HEK293 (cell line): ENCODE measurements at regions not wholly inside any gene's neighbourhood (a gene's known extent, or its start where the extent isn't known, plus 50 kb on each side); places are given as distances from the start of the nearest gene placed in this dataset.

ENCODE experiments used
- CTCF ChIA-PET: fragments of 350-600 bp; formaldehyde crosslinking; extraction: SDS; loops from one replicate; lab custom pipeline; 2021; ENCODE audit warnings: antibody characterized with exemption; lab: Yijun Ruan, JAX
- POLR2A ChIA-PET: fragments of 300-600 bp; formaldehyde crosslinking; extraction: SDS; loops from one replicate; lab custom pipeline; 2020; ENCODE audit warnings: antibody characterized with exemption, inconsistent platforms; lab: Yijun Ruan, JAX
- H3K27ac ChIP-seq: fragments of 200-500 bp; sonication (Bioruptor generic); 2 replicates; pipeline ENCODE4 v1.5.1; 2014; ENCODE audit warnings: low read depth, low read length, control low read depth, inconsistent platforms; ENCODE audit errors: extremely low read depth
- H3K36me3 ChIP-seq, 2 experiments: fragments of 200-500 bp in 1 of 2; sonication (Bioruptor generic) in 1 of 2; 1 replicate in 1 of 2; 2 replicates in 1 of 2; pipeline ENCODE4 v1.5.1; 2014 to 2017; ENCODE audit warnings: inconsistent platforms in 2 of 2, low read length in 2 of 2; ENCODE audit not compliant: control insufficient read depth in 2 of 2, insufficient read depth in 1 of 2
- H3K4me1 ChIP-seq: fragments of 200-500 bp; sonication (Bioruptor generic); 2 replicates; pipeline ENCODE4 v1.5.1; 2014; ENCODE audit warnings: mild to moderate bottlenecking, low read length, inconsistent platforms; ENCODE audit not compliant: control insufficient read depth, insufficient read depth
- H3K4me3 ChIP-seq: 2 replicates; pipeline ENCODE4 v1.5.1; 2011; ENCODE audit warnings: low read depth, mild to moderate bottlenecking, control low read depth, low read length, moderate library complexity
- H3K9me3 ChIP-seq: fragments of 200-500 bp; sonication (Bioruptor generic); 2 replicates; pipeline ENCODE4 v1.5.1; 2014; ENCODE audit warnings: low read depth, low read length, inconsistent platforms; ENCODE audit not compliant: control insufficient read depth, insufficient read depth
- BCL11B ChIP-seq: fragments of 450-650 bp; formaldehyde crosslinking; IDR thresholded peaks from 2 replicates; pipeline ENCODE4 v1.5.1; 2016; ENCODE audit warnings: low read depth, missing biosample characterization, missing genetic modification characterization
- GLI4 ChIP-seq: fragments of 450-650 bp; formaldehyde crosslinking; IDR thresholded peaks from 2 replicates; pipeline ENCODE4 v1.5.1; 2016; ENCODE audit warnings: missing biosample characterization, missing genetic modification characterization
- KLF1 ChIP-seq: fragments of 450-650 bp; formaldehyde crosslinking; IDR thresholded peaks from 2 replicates; pipeline ENCODE4 v1.5.1; 2016; ENCODE audit warnings: missing biosample characterization, missing genetic modification characterization
- MEIS1 ChIP-seq: sonication (generic); formaldehyde crosslinking; IDR thresholded peaks from 2 replicates; pipeline ENCODE4 v1.8.1; 2022; ENCODE audit warnings: missing genetic modification reagents, mild to moderate bottlenecking, borderline replicate concordance
- OVOL3 ChIP-seq: fragments of 450-650 bp; formaldehyde crosslinking; IDR thresholded peaks from 2 replicates; pipeline ENCODE4 v1.5.1; 2016; ENCODE audit warnings: missing biosample characterization, missing genetic modification characterization
- PRDM1 ChIP-seq: fragments of 450-650 bp; formaldehyde crosslinking; IDR thresholded peaks from 2 replicates; pipeline ENCODE4; 2016; ENCODE audit warnings: missing biosample characterization, missing genetic modification characterization
- SP2 ChIP-seq: fragments of 450-650 bp; formaldehyde crosslinking; IDR thresholded peaks from 2 replicates; pipeline ENCODE4 v1.5.1; 2016; ENCODE audit warnings: missing biosample characterization, missing genetic modification characterization
- TCF7L2 ChIP-seq: IDR thresholded peaks from 2 replicates; pipeline ENCODE4 v1.6.1; 2011; ENCODE audit warnings: low read depth, mild to moderate bottlenecking, inconsistent platforms, low read length, moderate library complexity, borderline replicate concordance
- ZBTB1 ChIP-seq: fragments of 450-650 bp; formaldehyde crosslinking; IDR thresholded peaks from 2 replicates; pipeline ENCODE4 v1.5.1; 2016; ENCODE audit warnings: missing biosample characterization, missing genetic modification characterization
- ZBTB20 ChIP-seq: fragments of 450-650 bp; formaldehyde crosslinking; IDR thresholded peaks from 2 replicates; pipeline ENCODE4 v1.5.1; 2016; ENCODE audit warnings: missing biosample characterization, missing genetic modification characterization
- ZBTB21 ChIP-seq: fragments of 450-650 bp; formaldehyde crosslinking; IDR thresholded peaks from 2 replicates; pipeline ENCODE4 v1.5.1; 2017; ENCODE audit warnings: missing biosample characterization, missing genetic modification characterization
- ZIC2 ChIP-seq: fragments of 450-650 bp; formaldehyde crosslinking; IDR thresholded peaks from 2 replicates; pipeline ENCODE4 v1.5.1; 2016; ENCODE audit warnings: missing biosample characterization, missing genetic modification characterization
- ZNF157 ChIP-seq: fragments of 450-650 bp; formaldehyde crosslinking; IDR thresholded peaks from 2 replicates; pipeline ENCODE4 v1.5.1; 2016; ENCODE audit warnings: missing biosample characterization, missing genetic modification characterization
- ZNF350 ChIP-seq: fragments of 450-650 bp; formaldehyde crosslinking; IDR thresholded peaks from 2 replicates; pipeline ENCODE4 v1.5.0; 2017; ENCODE audit warnings: missing biosample characterization, mild to moderate bottlenecking, missing genetic modification characterization
- ZNF366 ChIP-seq: fragments of 450-650 bp; formaldehyde crosslinking; conservative IDR thresholded peaks from 2 replicates; pipeline ENCODE4 v1.5.1; 2016; ENCODE audit warnings: missing biosample characterization, missing genetic modification characterization
- ZNF473 ChIP-seq: fragments of 450-650 bp; formaldehyde crosslinking; IDR thresholded peaks from 2 replicates; pipeline ENCODE4 v1.5.1; 2017; ENCODE audit warnings: missing biosample characterization, missing genetic modification characterization
- ZNF514 ChIP-seq: fragments of 450-650 bp; formaldehyde crosslinking; IDR thresholded peaks from 2 replicates; pipeline ENCODE4 v1.5.1; 2016; ENCODE audit warnings: missing biosample characterization, missing genetic modification characterization
- ZNF701 ChIP-seq: fragments of 450-650 bp; formaldehyde crosslinking; IDR thresholded peaks from 2 replicates; pipeline ENCODE4 v1.5.1; 2016; ENCODE audit warnings: missing biosample characterization, missing genetic modification characterization
- ZNF830 ChIP-seq: fragments of 450-650 bp; IDR thresholded peaks from 2 replicates; pipeline ENCODE4 v1.5.0; 2018; ENCODE audit warnings: missing biosample characterization, missing genetic modification characterization, low read depth, mild to moderate bottlenecking, moderate library complexity
- TF ChIP-seq, protein P1 (sequence below): fragments of 450-650 bp; formaldehyde crosslinking; IDR thresholded peaks from 2 replicates; pipeline ENCODE4 v1.5.1; 2016; ENCODE audit warnings: missing biosample characterization, missing genetic modification characterization
- TF ChIP-seq, protein P2 (sequence below): fragments of 450-650 bp; formaldehyde crosslinking; IDR thresholded peaks from 2 replicates; pipeline ENCODE4 v1.5.1; 2016; ENCODE audit warnings: missing biosample characterization, missing genetic modification characterization
- TF ChIP-seq, protein P3 (sequence below): fragments of 450-650 bp; formaldehyde crosslinking; IDR thresholded peaks from 2 replicates; pipeline ENCODE4 v1.5.1; 2016; ENCODE audit warnings: missing biosample characterization, missing genetic modification characterization

DNA sequence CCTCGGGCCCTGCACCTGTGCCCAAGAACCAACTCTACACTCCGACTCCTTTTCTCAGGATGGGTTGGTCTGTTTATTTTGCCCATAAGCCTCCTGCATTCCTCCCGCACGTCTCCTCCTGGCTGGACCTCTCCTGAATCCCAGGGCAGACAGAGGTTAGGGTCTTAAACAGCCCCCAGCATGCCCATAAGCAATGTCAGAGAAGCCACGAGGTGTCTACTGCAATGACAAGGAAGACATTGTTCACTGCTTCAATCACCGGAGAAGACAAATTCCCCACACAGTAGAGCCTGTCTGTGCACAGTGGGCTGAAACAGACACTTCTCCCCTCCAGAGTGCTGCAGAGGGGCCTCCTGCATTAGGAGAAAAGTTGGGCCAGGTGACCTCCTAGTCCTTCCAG is 230.6 kb upstream of the RPL38 start:
- Histone ChIP-seq H3K36me3 (no peaks in the 10 kb centered on the region), H3K4me1 (no peaks in the 10 kb centered on the region), H3K4me3 (no peak overlapping the region), H3K27ac (no peak overlapping the region), H3K9me3 (no peaks in the 10 kb centered on the region)
- CTCF ChIA-PET, result no interaction called here
- POLR2A ChIA-PET, result no interaction called here
- TF ChIP-seq MEIS1 (CRISPR knock-in tag) (no peak), ZNF350 (tag by site-specific recombination) (no peak), ZBTB20 (tag by site-specific recombination) (no peak), ZNF514 (tag by site-specific recombination) (no peak), OVOL3 (tag by site-specific recombination) (no peak), ZNF157 (tag by site-specific recombination) (no peak), ZNF701 (no peak), KLF1 (no peak)
- TF ChIP-seq, protein P1, sequence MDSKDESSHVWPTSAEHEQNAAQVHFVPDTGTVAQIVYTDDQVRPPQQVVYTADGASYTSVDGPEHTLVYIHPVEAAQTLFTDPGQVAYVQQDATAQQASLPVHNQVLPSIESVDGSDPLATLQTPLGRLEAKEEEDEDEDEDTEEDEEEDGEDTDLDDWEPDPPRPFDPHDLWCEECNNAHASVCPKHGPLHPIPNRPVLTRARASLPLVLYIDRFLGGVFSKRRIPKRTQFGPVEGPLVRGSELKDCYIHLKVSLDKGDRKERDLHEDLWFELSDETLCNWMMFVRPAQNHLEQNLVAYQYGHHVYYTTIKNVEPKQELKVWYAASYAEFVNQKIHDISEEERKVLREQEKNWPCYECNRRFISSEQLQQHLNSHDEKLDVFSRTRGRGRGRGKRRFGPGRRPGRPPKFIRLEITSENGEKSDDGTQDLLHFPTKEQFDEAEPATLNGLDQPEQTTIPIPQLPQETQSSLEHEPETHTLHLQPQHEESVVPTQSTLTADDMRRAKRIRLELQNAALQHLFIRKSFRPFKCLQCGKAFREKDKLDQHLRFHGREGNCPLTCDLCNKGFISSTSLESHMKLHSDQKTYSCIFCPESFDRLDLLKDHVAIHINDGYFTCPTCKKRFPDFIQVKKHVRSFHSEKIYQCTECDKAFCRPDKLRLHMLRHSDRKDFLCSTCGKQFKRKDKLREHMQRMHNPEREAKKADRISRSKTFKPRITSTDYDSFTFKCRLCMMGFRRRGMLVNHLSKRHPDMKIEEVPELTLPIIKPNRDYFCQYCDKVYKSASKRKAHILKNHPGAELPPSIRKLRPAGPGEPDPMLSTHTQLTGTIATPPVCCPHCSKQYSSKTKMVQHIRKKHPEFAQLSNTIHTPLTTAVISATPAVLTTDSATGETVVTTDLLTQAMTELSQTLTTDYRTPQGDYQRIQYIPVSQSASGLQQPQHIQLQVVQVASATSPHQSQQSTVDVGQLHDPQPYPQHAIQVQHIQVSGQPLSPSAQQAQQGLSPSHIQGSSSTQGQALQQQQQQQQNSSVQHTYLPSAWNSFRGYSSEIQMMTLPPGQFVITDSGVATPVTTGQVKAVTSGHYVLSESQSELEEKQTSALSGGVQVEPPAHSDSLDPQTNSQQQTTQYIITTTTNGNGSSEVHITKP (tag by site-specific recombination), result no peak

DNA sequence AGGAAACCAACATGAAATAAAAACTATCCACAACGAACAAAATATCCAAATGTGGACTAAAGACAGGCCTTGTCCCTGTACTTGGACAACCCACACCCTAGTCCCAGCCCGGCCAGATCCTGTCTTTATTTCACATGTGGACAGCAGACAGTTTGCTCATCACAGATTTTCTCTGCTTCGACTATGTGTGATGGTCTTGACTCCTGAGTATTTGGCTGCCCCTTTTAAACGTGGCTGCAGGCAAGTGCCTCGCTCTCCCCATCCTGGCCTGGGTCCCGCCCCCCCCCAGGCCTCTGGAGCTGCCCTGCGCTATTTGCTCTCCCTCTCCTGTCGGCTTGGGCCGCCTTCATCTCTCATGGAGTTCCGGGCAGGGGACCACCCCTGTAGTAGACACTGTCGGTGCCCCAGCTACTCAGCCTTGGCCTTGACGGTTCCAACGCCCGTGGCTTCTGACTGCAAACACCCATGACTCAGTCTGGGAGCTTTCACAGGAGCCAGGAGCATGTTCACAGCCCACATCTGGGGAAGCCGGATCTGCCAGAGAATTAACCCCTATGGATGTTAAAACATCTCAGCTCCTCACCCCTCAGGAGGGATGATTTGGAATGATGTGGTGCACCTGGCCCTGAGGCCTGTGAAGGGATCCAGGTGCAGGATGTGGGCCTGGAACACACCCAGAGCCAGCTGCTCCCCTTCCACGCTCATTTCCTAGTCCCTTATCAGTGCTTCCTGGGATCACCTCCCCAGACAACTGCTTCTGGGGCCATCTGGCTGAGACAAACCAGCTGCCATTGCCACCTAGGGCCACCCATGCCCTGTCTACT is 229.7 kb upstream of the RPL38 start:
- Histone ChIP-seq H3K4me1 (no peaks in the 10 kb centered on the region), H3K36me3 (no peaks in the 10 kb centered on the region), H3K4me3 (no peak overlapping the region), H3K9me3 (no peaks in the 10 kb centered on the region), H3K27ac (no peak overlapping the region)
- CTCF ChIA-PET, result no interaction called here
- POLR2A ChIA-PET, result no interaction called here
- TF ChIP-seq ZIC2 (tag by site-specific recombination) (no peak), ZNF366 (tag by site-specific recombination) (no peak), ZBTB1 (tag by site-specific recombination) (no peak), ZNF473 (tag by site-specific recombination) (no peak), SP2 (tag by site-specific recombination) (no peak), ZNF157 (tag by site-specific recombination) (no peak), TCF7L2 (no peak), PRDM1 (no peak), ZBTB21 (no peak)
- TF ChIP-seq, protein P2, sequence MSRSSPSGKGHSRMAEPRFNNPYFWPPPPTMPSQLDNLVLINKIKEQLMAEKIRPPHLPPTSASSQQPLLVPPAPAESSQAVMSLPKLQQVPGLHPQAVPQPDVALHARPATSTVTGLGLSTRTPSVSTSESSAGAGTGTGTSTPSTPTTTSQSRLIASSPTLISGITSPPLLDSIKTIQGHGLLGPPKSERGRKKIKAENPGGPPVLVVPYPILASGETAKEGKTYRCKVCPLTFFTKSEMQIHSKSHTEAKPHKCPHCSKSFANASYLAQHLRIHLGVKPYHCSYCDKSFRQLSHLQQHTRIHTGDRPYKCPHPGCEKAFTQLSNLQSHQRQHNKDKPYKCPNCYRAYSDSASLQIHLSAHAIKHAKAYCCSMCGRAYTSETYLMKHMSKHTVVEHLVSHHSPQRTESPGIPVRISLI (tag by site-specific recombination), result no peak

DNA sequence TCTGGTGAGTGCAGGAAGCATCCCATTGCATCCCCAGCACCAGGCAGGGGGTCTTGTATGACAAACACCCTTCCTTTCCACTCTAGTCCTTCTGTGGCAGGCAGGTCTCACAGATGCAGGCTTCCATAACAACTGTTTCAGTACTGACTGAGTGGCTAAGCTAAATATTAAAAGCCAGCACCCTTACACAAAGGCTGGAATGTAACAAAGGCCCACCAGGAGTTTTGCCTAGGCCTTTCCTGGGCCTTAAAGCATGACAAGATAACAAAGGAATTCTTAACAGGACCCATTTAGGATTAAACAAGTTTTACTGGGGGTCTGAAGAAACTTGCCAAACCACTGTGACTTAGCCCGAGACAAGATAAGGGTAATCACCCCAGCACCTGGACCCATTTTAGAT is 228.9 kb upstream of the RPL38 start:
- TF ChIP-seq GLI4 (tag by site-specific recombination), result no peak
- TF ChIP-seq, protein P3, sequence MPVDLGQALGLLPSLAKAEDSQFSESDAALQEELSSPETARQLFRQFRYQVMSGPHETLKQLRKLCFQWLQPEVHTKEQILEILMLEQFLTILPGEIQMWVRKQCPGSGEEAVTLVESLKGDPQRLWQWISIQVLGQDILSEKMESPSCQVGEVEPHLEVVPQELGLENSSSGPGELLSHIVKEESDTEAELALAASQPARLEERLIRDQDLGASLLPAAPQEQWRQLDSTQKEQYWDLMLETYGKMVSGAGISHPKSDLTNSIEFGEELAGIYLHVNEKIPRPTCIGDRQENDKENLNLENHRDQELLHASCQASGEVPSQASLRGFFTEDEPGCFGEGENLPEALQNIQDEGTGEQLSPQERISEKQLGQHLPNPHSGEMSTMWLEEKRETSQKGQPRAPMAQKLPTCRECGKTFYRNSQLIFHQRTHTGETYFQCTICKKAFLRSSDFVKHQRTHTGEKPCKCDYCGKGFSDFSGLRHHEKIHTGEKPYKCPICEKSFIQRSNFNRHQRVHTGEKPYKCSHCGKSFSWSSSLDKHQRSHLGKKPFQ (tag by site-specific recombination), result no peak
- no peak for TF ChIP-seq ZNF701
- TF ChIP-seq ZNF830, result no peak
- TF ChIP-seq BCL11B (tag by site-specific recombination), result no peak
- H3K4me1 ChIP-seq, result no peaks in the 10 kb centered on the region
- no peak overlapping the region for H3K27ac ChIP-seq
- ChIA-PET CTCF (no interaction called here), POLR2A (no interaction called here)
- H3K36me3 ChIP-seq, result no peaks in the 10 kb centered on the region
- H3K9me3 ChIP-seq, result no peaks in the 10 kb centered on the region
- H3K4me3 ChIP-seq, result no peak overlapping the region
